Stimulated activated CD8-positive, alpha-beta memory T cell treated with anti-CD3 and anti-CD28 coated beads, Interleukin-12 subunit alpha, Interleukin-12 subunit beta, amount 100 ng/mL, for 24 hours (primary cell): ENCODE measurements at regions not wholly inside any gene's neighbourhood (a gene's known extent, or its start where the extent isn't known, plus 50 kb on each side); places are given as distances from the start of the nearest gene placed in this dataset.
"Not testable (repeated sequence)": the region's sequence is repeated elsewhere in the genome, so short reads cannot be mapped to it uniquely, and the experiment has no call there.

Source experiments
- DNase-seq: peaks from one replicate; pipeline ENCODE4 v3.0.0-alpha.2; 2020; ENCODE audit errors: extremely low read depth

- no peak for DNase-seq
These were observed 52.4 kb upstream of the GOLGA8J start for GRCh38 chr15:30030345-30030744.

DNA sequence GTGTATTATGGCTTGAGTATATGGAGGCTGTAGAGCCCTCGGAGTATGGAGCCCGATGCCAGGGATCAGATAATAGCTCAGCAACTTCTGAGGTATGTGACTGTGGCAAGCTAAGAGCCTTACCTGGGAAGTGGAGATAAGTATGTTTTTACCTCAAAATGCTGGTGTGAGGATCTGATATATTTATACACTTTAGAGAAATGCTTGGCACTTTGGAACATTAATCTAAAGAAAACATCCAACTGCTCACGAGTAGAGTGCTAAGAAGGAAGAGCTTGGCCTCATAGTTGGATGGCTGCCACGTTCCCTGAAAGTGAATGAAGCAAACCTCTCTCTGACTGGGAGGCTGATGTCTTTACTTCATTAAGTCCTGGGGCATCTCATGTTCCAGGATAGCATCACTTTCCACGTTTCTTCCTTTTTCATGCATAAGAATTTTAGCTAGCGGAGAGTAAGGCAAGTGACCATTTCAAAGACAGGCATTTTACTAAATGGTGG lies 58.9 kb upstream of the GOLGA8J start:
- DNase-seq = no peak

GRCh38 chr15:30010746-30011145 lies 72.0 kb upstream of the GOLGA8J start:
- DNase-seq = no peak

- DNase-seq = no peak
These were observed 74.6 kb upstream of the GOLGA8J start for GRCh38 chr15:30008156-30008555.

DNA sequence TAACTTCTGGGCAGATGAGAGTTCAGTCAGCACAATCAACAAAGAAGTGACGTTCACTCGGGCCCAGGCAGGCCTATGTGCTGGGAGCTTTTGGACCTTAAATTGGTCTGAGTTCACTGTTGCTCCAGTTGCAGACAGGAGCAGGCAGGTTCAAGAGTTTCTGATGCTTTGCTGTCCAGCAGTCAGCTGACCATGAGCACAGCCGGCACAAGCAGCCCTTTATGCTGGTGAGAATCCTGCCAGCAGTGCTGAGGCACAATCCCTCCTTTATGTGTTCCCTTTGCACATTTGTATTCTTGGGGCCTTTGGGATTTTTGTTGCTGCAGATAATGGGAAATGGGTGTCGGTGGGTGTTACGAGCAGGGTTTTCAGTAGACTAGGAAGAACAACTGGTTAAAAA lies 81.2 kb upstream of the GOLGA8J start:
- no peak for DNase-seq

DNA sequence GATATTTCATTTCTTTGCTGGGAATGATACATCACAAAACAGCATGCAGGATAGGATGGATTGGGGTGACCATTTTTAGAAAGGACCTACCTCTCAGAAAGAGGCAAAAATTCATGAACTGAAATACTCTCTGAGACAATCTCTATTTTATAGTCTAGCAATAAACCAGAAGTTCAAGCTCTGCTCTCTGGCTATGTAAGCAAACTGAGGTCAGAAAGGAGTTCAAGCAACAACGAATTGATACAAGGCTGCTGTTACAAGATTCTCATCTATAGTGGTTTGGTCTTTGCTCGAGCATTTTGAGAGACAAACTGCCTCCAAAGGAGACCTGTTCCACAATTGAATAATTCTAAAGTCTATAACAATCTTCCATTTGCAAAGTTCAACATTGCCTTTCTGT lies 84.7 kb upstream of the GOLGA8J start:
- DNase-seq = no peak

GRCh38 chr15:29997499-29997898 lies 85.3 kb upstream of the GOLGA8J start:
- no peak for DNase-seq

- no peak for DNase-seq
These were observed 88.5 kb upstream of the GOLGA8J start for GRCh38 chr15:29994284-29994683.

DNA sequence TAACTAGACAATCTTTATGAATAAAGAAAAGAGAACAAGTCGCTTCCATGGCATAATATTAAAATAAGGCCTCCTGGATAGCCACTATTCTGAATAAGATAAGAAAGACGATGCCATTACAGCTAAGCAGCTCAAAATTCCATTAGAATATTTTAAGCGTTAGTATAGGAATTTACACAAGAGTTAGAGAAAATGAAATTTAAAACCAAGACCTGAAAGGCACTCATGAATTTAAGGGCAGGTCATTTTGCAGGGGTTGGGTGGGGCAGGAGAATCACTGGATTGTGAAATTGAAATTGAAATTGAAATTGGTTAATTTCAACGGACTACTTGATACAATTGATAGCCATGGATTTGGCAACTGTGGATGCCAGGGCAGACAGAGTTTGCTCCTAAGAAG lies 91.8 kb upstream of the GOLGA8J start:
- DNase-seq = no peak

DNA sequence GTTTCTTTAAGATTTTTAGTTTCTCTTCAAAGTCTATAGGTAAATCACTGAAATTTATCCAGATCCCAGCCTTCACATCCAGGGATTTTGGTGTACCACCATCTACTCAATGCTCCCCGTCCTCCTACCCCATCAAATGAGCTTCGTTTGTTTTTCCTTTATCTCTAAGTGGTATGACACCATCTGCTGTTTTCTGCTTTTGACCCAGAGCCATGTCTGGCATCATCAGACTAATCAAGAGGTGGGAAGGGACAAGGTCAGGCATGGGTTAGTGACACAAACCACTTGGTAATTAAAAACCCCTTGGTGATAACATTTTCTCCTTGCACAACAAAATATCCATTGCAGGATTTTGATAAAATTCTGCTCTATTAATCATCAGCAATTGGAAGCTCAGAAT lies 92.7 kb upstream of the GOLGA8J start:
- no peak for DNase-seq

DNA sequence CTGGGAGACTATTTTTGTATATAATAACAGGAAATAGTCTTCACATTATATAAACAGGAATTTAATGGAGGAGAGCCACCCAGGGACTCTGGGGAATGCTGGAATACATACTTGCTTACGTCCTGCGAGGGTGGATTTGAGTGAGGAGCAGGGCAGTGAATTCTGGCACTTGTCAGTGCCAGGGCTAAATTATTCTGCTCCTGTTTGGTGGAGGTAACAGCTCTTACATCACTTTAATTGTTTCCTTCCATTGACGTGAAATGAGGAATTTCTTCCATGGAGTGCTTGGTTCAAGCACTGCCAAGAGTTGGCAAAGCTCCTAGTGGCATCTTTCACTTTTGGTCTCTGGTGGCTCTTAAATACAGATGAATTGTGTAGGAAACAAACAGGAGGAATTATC lies 94.1 kb upstream of the GOLGA8J start:
- DNase-seq = no peak

DNA sequence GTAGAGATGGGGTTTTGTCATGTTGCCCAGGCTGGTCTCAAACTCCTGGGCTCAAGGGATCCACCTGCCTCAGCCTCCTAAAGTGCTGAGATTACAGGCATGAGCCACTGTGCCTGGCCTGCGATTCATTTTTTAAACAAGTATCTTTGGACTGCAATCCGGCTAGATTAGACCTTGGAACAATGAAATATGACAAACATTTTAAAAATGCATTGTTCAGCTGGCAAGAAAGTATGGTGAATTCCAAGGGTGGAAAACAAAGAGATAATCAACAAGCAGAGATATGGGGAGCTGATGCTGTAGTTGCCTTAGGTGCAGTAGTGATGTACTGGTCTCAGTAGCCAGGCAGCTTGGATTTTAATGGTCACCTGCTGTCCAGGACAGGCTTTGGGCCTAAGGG lies 95.8 kb upstream of the GOLGA8J start:
- no peak for DNase-seq

GRCh38 chr15:29978411-29979382 lies 104.1 kb upstream of the GOLGA8J start:
- DNase-seq = no peak

DNA sequence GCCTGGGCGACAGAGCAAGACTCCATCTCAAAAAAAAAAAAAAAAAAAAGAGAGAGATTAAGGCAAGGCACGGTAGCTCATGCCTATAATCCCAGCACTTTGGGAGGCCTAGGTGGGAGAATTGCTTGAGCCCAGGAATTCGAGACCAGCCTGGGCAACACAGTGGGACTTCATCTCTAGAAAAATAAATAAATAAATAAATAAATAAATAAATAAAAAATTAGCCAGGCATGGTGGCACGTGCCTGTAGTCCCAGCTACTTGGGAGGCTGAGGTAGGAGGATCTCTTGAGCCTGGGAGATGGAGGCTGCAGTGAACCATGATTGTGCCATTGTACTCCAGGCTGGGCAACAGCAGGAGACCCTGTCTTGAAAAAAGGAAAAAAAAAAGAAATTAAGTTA lies 108.7 kb upstream of the GOLGA8J start:
- DNase-seq = not testable (repeated sequence)

- DNase-seq = no peak
These were observed 110.7 kb upstream of the GOLGA8J start for GRCh38 chr15:29972051-29972450.

- DNase-seq = no peak
These were observed 112.4 kb upstream of the GOLGA8J start for GRCh38 chr15:29970402-29970695.

DNA sequence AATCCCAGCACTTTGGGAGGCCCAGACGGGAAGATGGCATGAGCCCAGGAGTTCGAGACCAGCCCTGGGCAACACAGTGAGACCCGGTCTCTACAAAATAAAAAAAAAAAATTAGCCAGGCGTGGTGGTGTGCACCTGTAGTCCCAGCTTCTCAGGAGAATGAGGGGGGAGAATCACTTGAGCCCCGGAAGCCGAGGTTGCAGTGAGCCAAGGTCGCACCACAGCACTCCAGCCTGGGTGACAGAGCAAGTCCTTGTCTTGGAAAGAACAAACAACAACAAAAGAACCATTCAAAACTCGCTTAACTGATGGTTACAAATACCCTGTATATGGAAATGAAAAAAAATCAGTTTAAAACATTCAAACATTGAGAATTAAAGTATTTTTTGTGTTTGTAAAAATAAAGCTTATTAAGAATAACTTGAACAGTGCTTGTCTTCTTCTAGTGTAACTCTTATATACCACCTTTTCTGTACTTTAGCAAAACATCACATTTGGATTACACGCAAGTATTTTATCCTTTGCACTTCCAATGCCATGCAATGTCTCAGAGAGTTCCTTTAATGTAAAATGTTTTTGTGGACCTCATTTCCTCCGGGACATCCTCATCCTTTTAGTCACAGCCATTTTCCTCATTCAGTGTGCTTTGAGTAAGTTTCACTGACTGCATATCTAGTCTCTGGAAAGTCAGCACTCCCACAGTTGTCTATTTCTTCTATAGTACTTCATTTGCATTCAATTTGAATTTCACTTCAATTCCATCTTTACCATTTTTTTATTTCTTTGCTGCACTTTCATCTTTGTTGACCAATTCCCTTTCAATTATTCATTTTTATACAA lies 113.0 kb upstream of the GOLGA8J start:
- DNase-seq = no peak

DNA sequence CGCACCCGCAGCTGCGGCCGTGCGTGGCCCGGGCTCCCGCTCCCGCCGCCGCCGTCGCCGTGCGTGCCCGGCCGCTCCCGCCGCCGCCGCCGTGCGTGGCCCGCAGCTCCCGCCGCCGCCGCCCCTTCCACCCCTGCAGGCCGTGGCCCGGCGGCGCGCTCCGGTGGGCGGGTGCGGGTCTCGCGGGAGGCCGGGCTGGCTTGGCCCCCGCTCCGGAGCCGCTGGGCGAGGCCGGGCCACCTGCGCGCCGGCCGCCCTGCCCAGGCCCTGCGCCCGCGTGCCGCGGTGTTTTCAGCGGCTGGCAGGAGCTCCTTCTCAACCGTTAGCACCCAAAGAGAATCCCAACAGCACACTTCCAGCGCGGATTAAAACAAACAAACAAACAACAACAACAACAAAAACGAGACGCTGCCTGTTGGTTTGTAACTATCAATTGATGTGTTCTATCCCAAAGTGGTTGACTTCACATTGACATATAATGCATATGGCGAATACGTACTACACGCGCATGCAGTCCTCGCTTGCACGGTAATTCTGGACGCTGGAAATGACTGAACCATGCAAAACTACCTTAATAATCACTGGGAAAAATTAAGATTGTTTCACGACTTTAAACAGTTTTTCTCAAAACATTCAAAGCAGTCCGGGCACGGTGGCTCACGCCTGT lies 113.7 kb upstream of the GOLGA8J start:
- no peak for DNase-seq

DNA sequence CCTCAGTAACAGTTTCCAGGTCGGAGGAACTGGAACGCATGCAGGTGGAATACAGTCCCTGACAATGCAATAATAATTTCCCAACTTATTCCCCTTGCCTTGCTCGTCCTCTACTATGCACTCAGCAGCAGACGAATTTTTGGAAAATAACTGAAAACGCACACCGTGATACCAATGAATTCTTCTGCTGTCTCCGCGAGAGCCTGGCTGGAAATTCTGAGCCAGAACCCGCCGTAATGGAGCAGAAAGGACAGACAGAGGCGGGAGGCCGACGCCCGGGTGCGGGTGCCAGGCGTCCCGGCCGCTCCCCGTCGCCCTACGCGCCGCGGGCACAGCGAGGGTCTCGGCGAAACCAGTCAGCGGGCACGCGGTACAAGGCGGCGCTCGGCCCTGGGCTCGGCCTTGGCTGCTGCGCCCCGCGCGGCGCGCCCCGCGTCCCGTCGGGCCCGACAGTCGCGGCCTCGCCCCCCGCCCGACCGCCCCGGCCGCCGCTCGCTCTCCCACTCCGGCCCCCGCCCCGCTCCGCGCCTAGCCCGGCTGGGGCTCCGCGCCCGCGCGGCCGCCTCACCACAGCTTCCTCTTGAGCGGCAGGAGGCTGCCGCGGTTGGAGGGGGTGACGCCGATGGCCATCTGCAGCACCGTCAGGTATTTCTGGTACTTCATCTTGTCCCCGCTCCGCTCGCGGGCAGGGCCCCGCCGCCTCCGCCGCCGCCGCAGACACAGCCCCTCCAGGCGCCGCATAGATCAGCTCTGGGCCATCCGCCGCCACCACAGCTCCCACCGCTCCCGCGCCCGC lies 114.5 kb upstream of the GOLGA8J start:
- no peak for DNase-seq

- DNase-seq = no peak
These were observed 120.3 kb upstream of the GOLGA8J start for GRCh38 chr15:29962407-29962806.

DNA sequence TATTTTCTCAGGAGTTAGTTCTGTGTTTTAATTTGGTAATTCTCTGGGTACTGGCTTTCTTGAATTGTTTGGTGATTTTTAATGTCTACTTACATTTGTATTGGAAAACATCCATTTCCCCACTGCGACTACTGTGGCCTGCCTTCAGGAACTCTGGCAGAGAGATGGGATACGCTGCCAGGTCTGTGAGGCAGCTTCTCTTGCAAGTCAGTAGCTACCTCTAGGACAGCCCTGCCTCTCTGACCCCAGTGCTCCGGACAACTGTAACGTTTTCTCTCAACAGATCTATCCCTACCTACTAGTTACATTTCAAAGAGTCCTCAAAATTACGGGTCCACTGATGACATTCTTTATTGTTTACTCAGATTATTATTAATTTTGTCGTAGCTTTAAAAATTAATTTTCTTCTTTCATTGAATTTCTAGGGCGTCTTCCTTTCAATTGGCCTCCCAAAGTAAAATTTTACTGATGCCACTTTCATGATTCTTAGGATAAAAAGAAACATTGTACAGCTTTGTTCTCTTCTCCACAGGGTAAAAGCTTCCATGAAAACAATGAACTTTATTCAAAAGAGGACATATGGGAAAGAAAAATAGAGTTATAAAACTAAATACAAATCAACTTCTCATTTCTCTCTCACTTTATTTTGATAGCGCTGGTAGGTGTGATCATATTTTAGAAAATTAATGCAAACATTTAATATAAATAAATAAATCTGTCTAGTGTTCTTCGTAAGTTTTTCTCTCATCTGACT lies 123.2 kb upstream of the GOLGA8J start:
- DNase-seq = no peak
